ENCODE measurements at regions not wholly inside any gene's neighbourhood (a gene's known extent, or its start where the extent isn't known, plus 50 kb on each side); places are given as distances from the start of the nearest gene placed in this dataset.

DNA sequence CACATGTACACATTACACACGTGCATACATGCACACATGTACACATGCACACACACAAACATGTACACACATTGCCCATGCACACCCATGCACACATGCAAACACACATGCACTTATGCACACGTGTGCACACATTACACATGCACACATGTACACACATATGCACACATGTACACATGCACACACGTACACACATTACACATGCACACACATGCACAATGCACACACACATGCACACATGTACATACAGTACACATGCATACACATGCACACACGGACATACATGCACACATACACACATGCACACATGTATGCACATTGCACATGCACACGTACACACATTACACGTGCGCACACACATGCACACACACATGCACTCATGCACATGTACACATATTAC is 95.3 kb upstream of the TTC34 start:
- TF ChIP-seq, protein P1, sequence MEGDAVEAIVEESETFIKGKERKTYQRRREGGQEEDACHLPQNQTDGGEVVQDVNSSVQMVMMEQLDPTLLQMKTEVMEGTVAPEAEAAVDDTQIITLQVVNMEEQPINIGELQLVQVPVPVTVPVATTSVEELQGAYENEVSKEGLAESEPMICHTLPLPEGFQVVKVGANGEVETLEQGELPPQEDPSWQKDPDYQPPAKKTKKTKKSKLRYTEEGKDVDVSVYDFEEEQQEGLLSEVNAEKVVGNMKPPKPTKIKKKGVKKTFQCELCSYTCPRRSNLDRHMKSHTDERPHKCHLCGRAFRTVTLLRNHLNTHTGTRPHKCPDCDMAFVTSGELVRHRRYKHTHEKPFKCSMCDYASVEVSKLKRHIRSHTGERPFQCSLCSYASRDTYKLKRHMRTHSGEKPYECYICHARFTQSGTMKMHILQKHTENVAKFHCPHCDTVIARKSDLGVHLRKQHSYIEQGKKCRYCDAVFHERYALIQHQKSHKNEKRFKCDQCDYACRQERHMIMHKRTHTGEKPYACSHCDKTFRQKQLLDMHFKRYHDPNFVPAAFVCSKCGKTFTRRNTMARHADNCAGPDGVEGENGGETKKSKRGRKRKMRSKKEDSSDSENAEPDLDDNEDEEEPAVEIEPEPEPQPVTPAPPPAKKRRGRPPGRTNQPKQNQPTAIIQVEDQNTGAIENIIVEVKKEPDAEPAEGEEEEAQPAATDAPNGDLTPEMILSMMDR (IDR thresholded peaks at IDR 0.05; ENCODE audit: insufficient read depth, low read depth, low read length) = no peak
- TF ChIP-seq EZH2 (IDR thresholded peaks at IDR 0.05; ENCODE audit: insufficient read depth, low read length) = no peak
